ENCODE measurements at regions not wholly inside any gene's neighbourhood (a gene's known extent, or its start where the extent isn't known, plus 50 kb on each side); places are given as distances from the start of the nearest gene placed in this dataset.

GRCh38 chr3:72606005-72606800 lies 242.0 kb downstream of the SHQ1 start:
- TF ChIP-seq RFX5 (IDR thresholded peaks at IDR 0.05; ENCODE audit: low read length) (no peak), RCOR1 (IDR thresholded peaks at IDR 0.05; ENCODE audit: low read length) (no peak), MAX (IDR thresholded peaks at IDR 0.05; ENCODE audit: low read depth) (no peak), PBX3 (IDR thresholded peaks at IDR 0.05) (no peak), USF2 (IDR thresholded peaks at IDR 0.05; ENCODE audit: borderline replicate concordance, low read depth, low read length) (no peak), CTCF (IDR thresholded peaks at IDR 0.05) (no peak), EP300 (IDR thresholded peaks at IDR 0.05; ENCODE audit: borderline replicate concordance in 1 of 2, low read depth in 1 of 2, low read length in 1 of 2) (no peak), IRF3 (IDR thresholded peaks at IDR 0.05; ENCODE audit: low read depth, low read length) (no peak), CHD2 (IDR thresholded peaks at IDR 0.05; ENCODE audit: low read length, partially characterized antibody) (no peak), POLR2AphosphoS5 (IDR thresholded peaks at IDR 0.05; ENCODE audit: low read depth, low read length) (no peak), RAD21 (IDR thresholded peaks at IDR 0.05; ENCODE audit: low read length) (no peak), TAF1 (IDR thresholded peaks at IDR 0.05; ENCODE audit: borderline replicate concordance, low read depth, low read length) (no peak), SIN3A (IDR thresholded peaks at IDR 0.05; ENCODE audit: borderline replicate concordance, low read depth, low read length) (no peak), FOXM1 (IDR thresholded peaks at IDR 0.05; ENCODE audit: low read depth) (no peak)
